ENCODE measurements at regions not wholly inside any gene's neighbourhood (a gene's known extent, or its start where the extent isn't known, plus 50 kb on each side); places are given as distances from the start of the nearest gene placed in this dataset.

DNA sequence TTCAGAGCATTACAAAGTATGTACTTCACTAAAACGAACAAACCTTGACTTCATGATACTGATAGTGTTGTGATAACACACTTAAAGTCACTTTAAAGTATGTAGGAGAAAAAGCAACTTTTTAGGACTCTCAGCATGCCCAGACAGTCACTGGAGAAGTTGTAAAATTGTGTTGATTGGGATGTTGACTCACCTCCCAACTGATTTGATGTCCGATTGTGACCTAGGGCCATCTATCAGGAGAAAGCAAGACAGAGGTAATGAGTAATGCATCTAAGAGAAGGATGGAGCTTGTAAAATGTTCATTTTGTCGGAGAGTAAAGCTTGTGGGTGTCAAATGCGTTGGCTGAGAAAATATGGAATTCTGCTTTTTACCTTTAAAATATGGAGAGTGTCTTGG lies 135.4 kb upstream of the SEMA3D start:
- no peak overlapping the region for H3K4me3 ChIP-seq (ENCODE audit: low read depth, low read length)
- no peaks in the 10 kb centered on the region for H3K36me3 ChIP-seq (replicated peaks)
- DNase-seq = no peak
- in situ Hi-C loops (cut with HindIII; ENCODE audit: low pct_ligation_motif_present, low sequenced_read_pairs) = no loop called here
- H3K27me3 ChIP-seq (replicated peaks) = no peaks in the 10 kb centered on the region
- TF ChIP-seq CTCF (IDR thresholded peaks at IDR 0.05; ENCODE audit: low read depth, low read length, missing control alignments) = no peak
- no peak overlapping the region for H3K27ac ChIP-seq

- Histone ChIP-seq H3K4me3 (ENCODE audit: low read depth, low read length) (no peak overlapping the region), H3K27ac (no peak overlapping the region), H3K36me3 (replicated peaks) (no peaks in the 10 kb centered on the region), H3K27me3 (replicated peaks) (no peaks in the 10 kb centered on the region)
- TF ChIP-seq CTCF (IDR thresholded peaks at IDR 0.05; ENCODE audit: low read depth, low read length, missing control alignments) = no peak
- in situ Hi-C loops (cut with HindIII; ENCODE audit: low pct_ligation_motif_present, low sequenced_read_pairs) = no loop called here
- DNase-seq = no peak
Observed at GRCh38 chr7:85320699-85321476, 134.0 kb upstream of the SEMA3D start.

- in situ Hi-C loops (cut with HindIII; ENCODE audit: low pct_ligation_motif_present, low sequenced_read_pairs) = no loop called here
- Histone ChIP-seq H3K27ac (no peak overlapping the region), H3K4me3 (ENCODE audit: low read depth, low read length) (no peak overlapping the region), H3K36me3 (replicated peaks) (no peaks in the 10 kb centered on the region), H3K27me3 (replicated peaks) (no peaks in the 10 kb centered on the region)
- TF ChIP-seq CTCF (IDR thresholded peaks at IDR 0.05; ENCODE audit: low read depth, low read length, missing control alignments) = no peak
- no peak for DNase-seq
Observed at GRCh38 chr7:85316489-85316888, 129.6 kb upstream of the SEMA3D start.

DNA sequence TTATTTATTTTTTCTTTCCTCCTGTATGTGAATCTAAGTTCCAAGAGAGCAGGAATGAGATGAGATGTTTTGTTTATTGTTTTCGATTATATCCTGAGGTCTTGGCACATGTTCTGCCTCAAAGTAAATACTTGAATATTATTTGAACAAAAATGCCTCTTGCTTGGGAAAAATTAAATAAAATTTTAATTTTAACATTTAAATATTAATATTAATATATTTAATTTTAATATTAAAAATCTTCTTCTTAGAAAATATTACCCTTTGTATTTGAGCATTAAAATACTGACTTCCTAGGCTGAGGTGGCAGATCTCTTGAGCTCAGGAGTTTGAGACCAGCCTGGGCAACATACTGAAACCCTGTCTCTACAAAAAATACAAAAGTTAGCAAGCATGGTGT lies 123.4 kb upstream of the SEMA3D start:
- H3K36me3 ChIP-seq (replicated peaks) = no peaks in the 10 kb centered on the region
- no peak for TF ChIP-seq CTCF (IDR thresholded peaks at IDR 0.05; ENCODE audit: low read depth, low read length, missing control alignments)
- in situ Hi-C loops (cut with HindIII; ENCODE audit: low pct_ligation_motif_present, low sequenced_read_pairs) = no loop called here

DNA sequence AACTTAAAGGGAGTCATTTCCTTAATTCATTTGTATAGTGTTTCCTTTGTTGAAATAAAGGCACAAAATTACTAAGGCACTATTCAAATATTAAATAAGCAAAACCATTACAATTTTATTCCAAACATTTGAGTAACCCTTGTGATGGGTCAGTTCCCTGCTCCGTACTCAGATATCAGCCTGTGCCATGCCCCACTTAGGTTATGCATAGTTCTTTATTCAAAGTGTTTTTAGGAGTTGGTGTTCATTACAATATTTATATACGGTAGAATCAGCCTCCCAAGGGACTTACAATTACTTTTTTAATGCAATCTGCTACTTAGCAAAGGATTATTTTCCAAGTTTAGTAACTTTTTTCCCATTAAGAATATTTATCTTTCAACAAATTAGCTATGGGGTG lies 119.3 kb upstream of the SEMA3D start:
- Histone ChIP-seq H3K27me3 (replicated peaks) (no peaks in the 10 kb centered on the region), H3K4me3 (ENCODE audit: low read depth, low read length) (no peak overlapping the region), H3K36me3 (replicated peaks) (no peaks in the 10 kb centered on the region), H3K27ac (no peak overlapping the region)
- TF ChIP-seq CTCF (IDR thresholded peaks at IDR 0.05; ENCODE audit: low read depth, low read length, missing control alignments) = no peak
- in situ Hi-C loops (cut with HindIII; ENCODE audit: low pct_ligation_motif_present, low sequenced_read_pairs) = no loop called here
- no peak for DNase-seq

More for the DNA sequence above, 123.4 kb upstream of the SEMA3D start:
- DNase-seq = no peak
- no peak overlapping the region for H3K4me3 ChIP-seq (ENCODE audit: low read depth, low read length)
- no peak overlapping the region for H3K27ac ChIP-seq
- no peaks in the 10 kb centered on the region for H3K27me3 ChIP-seq (replicated peaks)

- H3K36me3 ChIP-seq (replicated peaks) = no peaks in the 10 kb centered on the region
- no peaks in the 10 kb centered on the region for H3K27me3 ChIP-seq (replicated peaks)
- no peak for TF ChIP-seq CTCF (IDR thresholded peaks at IDR 0.05; ENCODE audit: low read depth, low read length, missing control alignments)
- no peak overlapping the region for H3K4me3 ChIP-seq (ENCODE audit: low read depth, low read length)
- H3K27ac ChIP-seq = no peak overlapping the region
- in situ Hi-C loops (cut with HindIII; ENCODE audit: low pct_ligation_motif_present, low sequenced_read_pairs) = no loop called here
- no peak for DNase-seq
Observed at GRCh38 chr7:85294176-85294575, 107.3 kb upstream of the SEMA3D start.
